Natural killer cell (primary cell): ENCODE measurements at regions not wholly inside any gene's neighbourhood (a gene's known extent, or its start where the extent isn't known, plus 50 kb on each side); places are given as distances from the start of the nearest gene placed in this dataset.

ENCODE experiments used
- ATAC-seq, 3 donors: fragments of 150-1000 bp in 2 of 3; fragments of 200-7000 bp in 1 of 3; cut with Tn5 transposase; 1 replicate in 1 of 3; 2 replicates in 2 of 3; pipeline ENCODE4 v1.10.0; 2021; ENCODE audit warnings: mild to moderate bottlenecking in 2 of 3, moderate library complexity in 2 of 3
- DNase-seq, 2 donors: peaks; one replicate each; pipeline versions ENCODE4 v3.0.0 to v3.0.0-alpha.2; 2013 to 2021; ENCODE audit warnings: mixed read lengths in 1 of 2
- H3K27ac ChIP-seq: one replicate; pipeline ENCODE4 v1.5.1; 2013; ENCODE audit warnings: mild to moderate bottlenecking, low read length
- H3K27me3 ChIP-seq: one replicate; pipeline ENCODE4 v1.6.1; 2013; ENCODE audit warnings: low read length; ENCODE audit not compliant: control insufficient read depth, insufficient read depth
- H3K36me3 ChIP-seq: one replicate; pipeline ENCODE4 v1.6.1; 2013; ENCODE audit warnings: low read length; ENCODE audit not compliant: control insufficient read depth, insufficient read depth
- H3K4me1 ChIP-seq: one replicate; pipeline ENCODE4 v1.6.1; 2013; ENCODE audit warnings: low read length; ENCODE audit not compliant: control insufficient read depth, insufficient read depth
- H3K4me3 ChIP-seq: one replicate; pipeline ENCODE4 v1.5.1; 2013; ENCODE audit warnings: low read length
- H3K9me3 ChIP-seq: one replicate; pipeline ENCODE4 v1.6.1; 2013; ENCODE audit warnings: low read length; ENCODE audit not compliant: control insufficient read depth, insufficient read depth
- H3K27ac Mint-ChIP-seq, 2 donors: one replicate each; pipeline ENCODE4 v1.8.0; 2022; ENCODE audit warnings: mild to moderate bottlenecking in 2 of 2, mixed read lengths in 2 of 2, moderate library complexity in 1 of 2
- H3K27me3 Mint-ChIP-seq, 2 donors: one replicate each; pipeline ENCODE4 v1.8.0; 2022; ENCODE audit warnings: low read depth in 2 of 2, mixed read lengths in 2 of 2
- H3K36me3 Mint-ChIP-seq: one replicate; pipeline ENCODE4 v1.8.0; 2022; ENCODE audit warnings: mixed read lengths
- H3K4me1 Mint-ChIP-seq, 2 donors: one replicate each; pipeline ENCODE4 v1.8.0; 2022; ENCODE audit warnings: mixed read lengths in 2 of 2
- H3K4me3 Mint-ChIP-seq: one replicate; pipeline ENCODE4 v1.8.0; 2022; ENCODE audit warnings: mild to moderate bottlenecking, moderate library complexity, mixed read lengths
- H3K9me3 Mint-ChIP-seq, 2 donors: one replicate each; pipeline ENCODE4 v1.8.0; 2022; ENCODE audit warnings: mixed read lengths in 2 of 2
- WGBS: methylation state at CpG from one replicate; pipeline ENCODE4 v1.1.7; 2013; ENCODE audit warnings: missing lambda C conversion rate; ENCODE audit not compliant: insufficient coverage; 5-methylcytosine and 5-hydroxymethylcytosine counted together
- intact Hi-C: fragments of 100-400 bp; cut with micrococcal nuclease; formaldehyde crosslinking; loops from one replicate; pipeline ENCODE4 v1.14.2; 2022
- TF ChIP-seq, protein P1 (sequence below): fragments of 200-600 bp; IDR thresholded peaks from one replicate; pipeline ENCODE4 v1.8.0; 2022; ENCODE audit warnings: antibody characterized with exemption

DNA sequence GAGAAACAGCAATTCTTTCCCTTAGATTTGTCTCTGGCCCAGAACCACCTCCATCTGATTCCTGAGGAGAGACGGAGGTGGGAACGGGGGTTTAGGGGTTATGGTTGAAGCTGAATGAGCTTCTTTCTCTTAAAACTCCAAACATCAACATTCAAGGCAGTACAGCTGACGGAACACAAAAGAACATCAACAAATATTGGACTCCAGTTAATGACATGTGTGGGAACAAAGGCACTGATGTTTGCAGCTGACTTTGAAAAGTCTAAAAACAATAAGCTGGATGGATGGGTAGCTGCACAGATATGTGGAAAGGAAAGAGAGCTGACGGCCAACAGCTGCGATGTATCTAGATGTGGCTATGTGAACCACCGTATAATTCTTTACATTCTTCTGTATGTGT, 256.5 kb downstream of the SOD2 start:
- ATAC-seq (no peak), DNase-seq (no peak)
- no peaks in the 10 kb centered on the region for H3K4me1 Mint-ChIP-seq
- Histone ChIP-seq H3K36me3 (no peaks in the 10 kb centered on the region), H3K27me3 (no peaks in the 10 kb centered on the region), H3K4me1 (no peaks in the 10 kb centered on the region), H3K4me3 (no peak overlapping the region), H3K9me3 (peaks cover 19% of the 10 kb centered on the region), H3K27ac (no peak overlapping the region)
- TF ChIP-seq, protein P1, sequence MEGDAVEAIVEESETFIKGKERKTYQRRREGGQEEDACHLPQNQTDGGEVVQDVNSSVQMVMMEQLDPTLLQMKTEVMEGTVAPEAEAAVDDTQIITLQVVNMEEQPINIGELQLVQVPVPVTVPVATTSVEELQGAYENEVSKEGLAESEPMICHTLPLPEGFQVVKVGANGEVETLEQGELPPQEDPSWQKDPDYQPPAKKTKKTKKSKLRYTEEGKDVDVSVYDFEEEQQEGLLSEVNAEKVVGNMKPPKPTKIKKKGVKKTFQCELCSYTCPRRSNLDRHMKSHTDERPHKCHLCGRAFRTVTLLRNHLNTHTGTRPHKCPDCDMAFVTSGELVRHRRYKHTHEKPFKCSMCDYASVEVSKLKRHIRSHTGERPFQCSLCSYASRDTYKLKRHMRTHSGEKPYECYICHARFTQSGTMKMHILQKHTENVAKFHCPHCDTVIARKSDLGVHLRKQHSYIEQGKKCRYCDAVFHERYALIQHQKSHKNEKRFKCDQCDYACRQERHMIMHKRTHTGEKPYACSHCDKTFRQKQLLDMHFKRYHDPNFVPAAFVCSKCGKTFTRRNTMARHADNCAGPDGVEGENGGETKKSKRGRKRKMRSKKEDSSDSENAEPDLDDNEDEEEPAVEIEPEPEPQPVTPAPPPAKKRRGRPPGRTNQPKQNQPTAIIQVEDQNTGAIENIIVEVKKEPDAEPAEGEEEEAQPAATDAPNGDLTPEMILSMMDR: no peak
- H3K27ac Mint-ChIP-seq: no peak overlapping the region
- H3K36me3 Mint-ChIP-seq: no peaks in the 10 kb centered on the region
- peaks cover 4 to 7% of the 10 kb centered on the region in 2 donors for H3K9me3 Mint-ChIP-seq
- peaks cover 1 to 13% of the 10 kb centered on the region in 2 donors for H3K27me3 Mint-ChIP-seq
- intact Hi-C loops: no loop called here
- 95% methylated on average over 2 of the region's 6 CpGs for WGBS
- H3K4me3 Mint-ChIP-seq: no peak overlapping the region

DNA sequence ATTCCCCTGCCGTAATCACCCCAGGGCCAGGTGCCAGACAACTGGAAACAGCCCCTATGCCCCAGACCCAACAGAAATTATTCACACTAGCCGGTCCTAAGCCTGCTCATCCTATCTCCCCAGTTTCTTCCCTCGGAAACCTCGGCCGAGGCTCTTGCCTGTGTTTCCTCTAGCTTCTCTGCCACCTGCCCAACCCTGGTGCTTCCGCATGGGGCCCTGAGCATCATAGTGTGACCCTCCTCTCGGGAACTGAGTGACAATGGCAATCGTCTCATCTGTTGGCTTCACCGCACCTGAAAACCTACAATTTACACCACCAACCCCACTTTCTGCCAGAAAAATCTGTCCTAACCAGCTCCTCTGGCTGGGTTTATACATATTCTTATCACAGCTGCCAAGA, 257.3 kb downstream of the SOD2 start:
- Histone ChIP-seq H3K36me3 (no peaks in the 10 kb centered on the region), H3K27me3 (no peaks in the 10 kb centered on the region), H3K4me1 (no peaks in the 10 kb centered on the region), H3K4me3 (no peak overlapping the region), H3K27ac (no peak overlapping the region), H3K9me3 (peaks cover 19% of the 10 kb centered on the region)
- intact Hi-C loops: no loop called here
- no peaks in the 10 kb centered on the region for H3K36me3 Mint-ChIP-seq
- no peaks in the 10 kb centered on the region for H3K4me1 Mint-ChIP-seq
- peaks cover 4 to 7% of the 10 kb centered on the region in 2 donors for H3K9me3 Mint-ChIP-seq
- WGBS: 92% methylated on average over 9 of the region's 9 CpGs
- H3K27ac Mint-ChIP-seq: no peak overlapping the region
- DNase-seq (no peak), ATAC-seq (no peak)
- H3K4me3 Mint-ChIP-seq: no peak overlapping the region
- peaks cover 5 to 13% of the 10 kb centered on the region in 2 donors for H3K27me3 Mint-ChIP-seq
- TF ChIP-seq, protein P1: no peak

DNA sequence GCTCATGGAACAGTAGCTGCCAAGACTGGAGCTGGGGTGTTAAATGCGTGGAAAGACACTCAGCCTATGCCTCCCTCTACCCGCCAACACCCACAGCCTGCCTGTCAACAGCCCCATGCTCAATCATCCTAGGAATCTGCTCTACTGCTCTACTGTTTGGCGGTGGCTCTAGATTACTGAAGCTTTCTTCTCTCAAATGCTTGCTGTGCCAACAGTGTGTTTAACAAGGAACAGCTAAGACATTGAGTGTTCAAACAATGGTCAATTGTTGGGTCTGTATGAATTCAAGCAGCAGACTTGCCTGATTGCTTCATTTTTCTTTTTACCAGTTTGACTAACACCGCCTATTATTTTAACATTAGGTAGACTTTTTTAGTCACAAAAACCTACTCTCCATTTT, 258.6 kb downstream of the SOD2 start:
- Histone ChIP-seq H3K36me3 (no peaks in the 10 kb centered on the region), H3K4me3 (no peak overlapping the region), H3K27me3 (no peaks in the 10 kb centered on the region), H3K27ac (no peak overlapping the region), H3K4me1 (no peaks in the 10 kb centered on the region), H3K9me3 (peaks cover 19% of the 10 kb centered on the region)
- no peaks in the 10 kb centered on the region for H3K36me3 Mint-ChIP-seq
- DNase-seq: no peak
- intact Hi-C loops: no loop called here
- H3K27ac Mint-ChIP-seq: no peak overlapping the region
- H3K4me3 Mint-ChIP-seq: no peak overlapping the region
- no peaks in the 10 kb centered on the region for H3K4me1 Mint-ChIP-seq
- H3K9me3 Mint-ChIP-seq: peaks cover 4 to 7% of the 10 kb centered on the region in 2 donors
- TF ChIP-seq, protein P1: no peak
- no peak for ATAC-seq
- 87% methylated on average over 3 of the region's 4 CpGs for WGBS
- H3K27me3 Mint-ChIP-seq: peaks cover 5 to 13% of the 10 kb centered on the region in 2 donors

DNA sequence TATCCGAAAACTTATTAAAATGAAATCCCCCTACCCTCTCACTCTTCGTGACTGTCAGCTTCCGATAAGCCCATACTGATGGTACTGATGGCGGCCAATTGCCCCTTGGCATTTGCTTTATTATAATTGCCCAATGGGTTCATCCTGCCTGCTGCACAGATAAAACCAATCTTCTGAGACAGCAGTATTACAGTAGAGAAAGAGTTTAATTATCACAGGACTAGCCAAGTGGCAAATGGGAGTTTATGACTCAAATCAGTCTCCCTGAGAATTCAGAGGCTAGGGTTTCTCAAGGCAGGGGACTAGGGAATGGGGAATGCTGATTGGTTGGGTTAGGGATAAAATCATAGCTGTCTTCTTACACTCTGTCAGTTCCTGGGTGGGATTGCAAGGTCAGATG, 259.5 kb downstream of the SOD2 start:
- Histone ChIP-seq H3K27me3 (no peaks in the 10 kb centered on the region), H3K27ac (no peak overlapping the region), H3K9me3 (peaks cover 19% of the 10 kb centered on the region), H3K4me1 (no peaks in the 10 kb centered on the region), H3K4me3 (no peak overlapping the region), H3K36me3 (no peaks in the 10 kb centered on the region)
- no peaks in the 10 kb centered on the region for H3K4me1 Mint-ChIP-seq
- ATAC-seq: no peak
- TF ChIP-seq, protein P1: no peak
- WGBS: 98% methylated on average over 4 of the region's 4 CpGs
- H3K27ac Mint-ChIP-seq: no peak overlapping the region
- H3K36me3 Mint-ChIP-seq: no peaks in the 10 kb centered on the region
- no peak overlapping the region for H3K4me3 Mint-ChIP-seq
- peaks cover 4 to 7% of the 10 kb centered on the region in 2 donors for H3K9me3 Mint-ChIP-seq
- peaks cover 5 to 14% of the 10 kb centered on the region in 2 donors for H3K27me3 Mint-ChIP-seq
- DNase-seq: no peak
- intact Hi-C loops: no loop called here
